NCI-H524 (cell line): ENCODE measurements at regions not wholly inside any gene's neighbourhood (a gene's known extent, or its start where the extent isn't known, plus 50 kb on each side); places are given as distances from the start of the nearest gene placed in this dataset.

Source experiments
- DNase-seq, 2 experiments: peaks; one replicate each; lab custom pipeline; 2025; lab: John Stamatoyannopoulos, UW

GRCh38 chr5:154107010-154107409, 68.2 kb downstream of the MFAP3 start:
- DNase-seq: no peak

GRCh38 chr5:154107756-154108155, 69.0 kb downstream of the MFAP3 start:
- no peak for DNase-seq

GRCh38 chr5:154109416-154110106, 70.8 kb downstream of the MFAP3 start:
- peak in 1 of 2 experiments; percentile 5 for DNase-seq

- DNase-seq: no peak
Observed at GRCh38 chr5:154110107-154110453, 71.3 kb downstream of the MFAP3 start.

GRCh38 chr5:154110716-154111115, 71.9 kb downstream of the MFAP3 start:
- DNase-seq: no peak

GRCh38 chr5:154111214-154111613, 72.4 kb downstream of the MFAP3 start:
- DNase-seq: no peak

- DNase-seq: no peak
Observed at GRCh38 chr5:154112255-154112654, 73.5 kb downstream of the MFAP3 start.

- no peak for DNase-seq
Observed at GRCh38 chr5:154115291-154115690, 75.2 kb upstream of the GALNT10 start.

GRCh38 chr5:154117050-154117449, 73.5 kb upstream of the GALNT10 start:
- no peak for DNase-seq

GRCh38 chr5:154117930-154118329, 72.6 kb upstream of the GALNT10 start:
- peak in 1 of 2 experiments; percentile 12 for DNase-seq

- no peak for DNase-seq
Observed at GRCh38 chr5:154118385-154118784, 72.1 kb upstream of the GALNT10 start.

GRCh38 chr5:154118893-154119336, 71.6 kb upstream of the GALNT10 start:
- DNase-seq: no peak

GRCh38 chr5:154129013-154129412, 61.5 kb upstream of the GALNT10 start:
- no peak for DNase-seq

GRCh38 chr5:154129921-154130320, 60.6 kb upstream of the GALNT10 start:
- no peak for DNase-seq

GRCh38 chr5:154131817-154132216, 58.7 kb upstream of the GALNT10 start:
- no peak for DNase-seq

- DNase-seq: no peak
Observed at GRCh38 chr5:154132718-154133307, 57.7 kb upstream of the GALNT10 start.

- DNase-seq: no peak
Observed at GRCh38 chr5:154133591-154133990, 56.9 kb upstream of the GALNT10 start.

GRCh38 chr5:154134499-154134898, 56.0 kb upstream of the GALNT10 start:
- no peak for DNase-seq

- no peak for DNase-seq
Observed at GRCh38 chr5:154135125-154135817, 55.3 kb upstream of the GALNT10 start.

- DNase-seq: no peak
Observed at GRCh38 chr5:154136141-154136540, 54.4 kb upstream of the GALNT10 start.

GRCh38 chr5:154138701-154139100, 51.8 kb upstream of the GALNT10 start:
- no peak for DNase-seq

GRCh38 chr5:154140381-154140780, 50.2 kb upstream of the GALNT10 start:
- DNase-seq: no peak
